ENCODE measurements at regions not wholly inside any gene's neighbourhood (a gene's known extent, or its start where the extent isn't known, plus 50 kb on each side); places are given as distances from the start of the nearest gene placed in this dataset.

DNA sequence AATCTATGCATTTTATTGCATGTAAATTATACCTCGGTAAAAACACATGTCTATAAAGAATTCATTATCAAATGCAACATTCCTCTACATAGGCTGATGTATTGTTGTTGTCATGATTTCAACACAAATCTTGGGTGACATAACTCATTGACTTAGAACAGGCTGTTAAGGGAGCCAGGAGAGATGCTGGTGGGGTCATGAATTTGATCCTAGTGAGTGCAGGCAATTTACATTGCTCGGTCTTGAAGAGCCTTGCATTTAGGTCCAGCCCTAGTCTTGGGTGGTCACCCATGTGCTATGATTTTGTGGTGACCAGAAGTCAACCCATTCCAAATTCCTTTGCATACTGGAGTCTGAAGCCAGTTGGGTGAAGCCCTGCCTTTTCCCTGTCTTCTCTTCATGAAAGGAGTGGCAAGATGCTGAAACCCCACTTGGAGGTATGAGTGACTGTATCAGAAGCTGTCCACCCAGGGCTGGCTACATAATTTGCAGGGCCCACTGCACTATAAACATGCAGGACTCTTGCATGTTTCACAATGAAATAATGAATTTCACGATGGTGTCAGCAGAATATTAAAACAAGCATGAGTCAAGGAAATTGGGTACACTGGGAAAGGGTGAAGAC, 59.2 kb downstream of the RPLP1 start:
- Histone ChIP-seq H3K27me3 (no peaks in the 10 kb centered on the region), H3K4me3 (no peak overlapping the region), H3K4me1 (no peaks in the 10 kb centered on the region), H3K9me3 (no peaks in the 10 kb centered on the region), H3K27ac (no peak overlapping the region), H3K36me3 (no peaks in the 10 kb centered on the region)
- TF ChIP-seq CTCF (IDR thresholded peaks at IDR 0.05) (no peak), POLR2AphosphoS5 (IDR thresholded peaks at IDR 0.05) (no peak), POLR2A (IDR thresholded peaks at IDR 0.05) (no peak)
- no peak for DNase-seq (ENCODE audit: low spot score in 2 of 2)
- intact Hi-C loops (cut with DNase I; ENCODE audit: low total_unique reads) = no loop called here

- Histone ChIP-seq H3K9me3 (no peaks in the 10 kb centered on the region), H3K27ac (no peak overlapping the region), H3K36me3 (no peaks in the 10 kb centered on the region), H3K4me1 (no peaks in the 10 kb centered on the region), H3K27me3 (no peaks in the 10 kb centered on the region), H3K4me3 (no peak overlapping the region)
- no peak for TF ChIP-seq CTCF (IDR thresholded peaks at IDR 0.05)
- no peak for TF ChIP-seq POLR2AphosphoS5 (IDR thresholded peaks at IDR 0.05)
- no peak for TF ChIP-seq POLR2A (IDR thresholded peaks at IDR 0.05)
- intact Hi-C loops (cut with DNase I; ENCODE audit: low total_unique reads) = no loop called here
- DNase-seq (ENCODE audit: low spot score in 2 of 2) = no peak
These were observed 60.9 kb downstream of the RPLP1 start for GRCh38 chr15:69513450-69513960.

GRCh38 chr15:69513986-69514385, 61.4 kb downstream of the RPLP1 start:
- no peaks in the 10 kb centered on the region for H3K9me3 ChIP-seq
- intact Hi-C loops (cut with DNase I; ENCODE audit: low total_unique reads) = no loop called here
- no peak overlapping the region for H3K27ac ChIP-seq
- no peak for TF ChIP-seq CTCF (IDR thresholded peaks at IDR 0.05)
- TF ChIP-seq POLR2A (IDR thresholded peaks at IDR 0.05) = no peak
- no peak for TF ChIP-seq POLR2AphosphoS5 (IDR thresholded peaks at IDR 0.05)
- H3K27me3 ChIP-seq = no peaks in the 10 kb centered on the region
- no peak for DNase-seq (ENCODE audit: low spot score in 2 of 2)
- H3K36me3 ChIP-seq = no peaks in the 10 kb centered on the region
- H3K4me3 ChIP-seq = no peak overlapping the region
- no peaks in the 10 kb centered on the region for H3K4me1 ChIP-seq

- H3K4me3 ChIP-seq = no peak overlapping the region
- intact Hi-C loops (cut with DNase I; ENCODE audit: low total_unique reads) = no loop called here
- DNase-seq (ENCODE audit: low spot score in 2 of 2) = no peak
- no peaks in the 10 kb centered on the region for H3K9me3 ChIP-seq
- no peak for TF ChIP-seq POLR2A (IDR thresholded peaks at IDR 0.05)
- no peak for TF ChIP-seq CTCF (IDR thresholded peaks at IDR 0.05)
- no peak for TF ChIP-seq POLR2AphosphoS5 (IDR thresholded peaks at IDR 0.05)
- no peaks in the 10 kb centered on the region for H3K4me1 ChIP-seq
- no peaks in the 10 kb centered on the region for H3K36me3 ChIP-seq
- no peak overlapping the region for H3K27ac ChIP-seq
- no peaks in the 10 kb centered on the region for H3K27me3 ChIP-seq
These were observed 62.9 kb downstream of the RPLP1 start for GRCh38 chr15:69515508-69515907.

DNA sequence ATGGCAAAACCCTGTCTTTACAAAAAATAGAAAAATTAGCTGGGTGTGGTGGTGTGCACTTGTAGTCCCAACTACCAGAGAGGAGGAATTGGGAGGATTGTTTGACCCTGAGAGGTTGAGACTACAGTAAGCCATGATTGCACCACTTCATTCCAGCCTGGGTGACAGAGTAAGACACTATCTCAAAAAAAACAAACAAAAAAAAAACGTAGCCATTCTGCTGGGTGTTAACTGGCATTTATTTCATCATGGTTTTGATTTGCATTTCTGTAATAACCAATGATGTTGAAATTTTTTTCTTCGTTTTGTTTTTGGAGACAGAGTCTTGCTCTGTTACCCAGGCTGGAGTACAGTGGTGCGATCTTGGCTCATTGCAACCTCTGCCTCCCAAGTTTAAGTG, 63.3 kb downstream of the RPLP1 start:
- TF ChIP-seq POLR2AphosphoS5 (IDR thresholded peaks at IDR 0.05) = no peak
- TF ChIP-seq POLR2A (IDR thresholded peaks at IDR 0.05) = no peak
- TF ChIP-seq CTCF (IDR thresholded peaks at IDR 0.05) = no peak
- no peak overlapping the region for H3K27ac ChIP-seq
- intact Hi-C loops (cut with DNase I; ENCODE audit: low total_unique reads) = no loop called here
- H3K4me1 ChIP-seq = no peaks in the 10 kb centered on the region
- H3K36me3 ChIP-seq = no peaks in the 10 kb centered on the region
- no peak for DNase-seq (ENCODE audit: low spot score in 2 of 2)
- no peaks in the 10 kb centered on the region for H3K27me3 ChIP-seq
- no peak overlapping the region for H3K4me3 ChIP-seq
- H3K9me3 ChIP-seq = no peaks in the 10 kb centered on the region
